Adrenal gland (tissue), 5 donors: ENCODE measurements at regions not wholly inside any gene's neighbourhood (a gene's known extent, or its start where the extent isn't known, plus 50 kb on each side); places are given as distances from the start of the nearest gene placed in this dataset.

Experiments used
- CTCF ChIP-seq, 6 experiments: fragments of 450-650 bp in 4 of 6; fragments of 200-600 bp in 2 of 6; sonication (generic) in 1 of 6; IDR thresholded peaks; 1 replicate in 5 of 6; 2 replicates in 1 of 6; pipeline versions ENCODE4 v1.5.1 to v1.8.0; 2016 to 2021; ENCODE audit warnings: antibody characterized with exemption in 6 of 6, mild to moderate bottlenecking in 2 of 6, moderate library complexity in 1 of 6
- POLR2A ChIP-seq, 2 donors: fragments of 450-650 bp; IDR thresholded peaks; one replicate each; pipeline ENCODE4 v1.6.1; 2017; ENCODE audit warnings: antibody characterized with exemption in 2 of 2, mild to moderate bottlenecking in 2 of 2, moderate library complexity in 1 of 2
- donor health status: DM: no; HTN: no; CAD: no.

- TF ChIP-seq CTCF (IDR thresholded peaks at IDR 0.05) (no peak), POLR2A (IDR thresholded peaks at IDR 0.05) (no peak)
These were observed 148.2 kb downstream of the IRX5 start for GRCh38 chr16:55078699-55079410.
